ENCODE measurements at regions not wholly inside any gene's neighbourhood (a gene's known extent, or its start where the extent isn't known, plus 50 kb on each side); places are given as distances from the start of the nearest gene placed in this dataset.

DNA sequence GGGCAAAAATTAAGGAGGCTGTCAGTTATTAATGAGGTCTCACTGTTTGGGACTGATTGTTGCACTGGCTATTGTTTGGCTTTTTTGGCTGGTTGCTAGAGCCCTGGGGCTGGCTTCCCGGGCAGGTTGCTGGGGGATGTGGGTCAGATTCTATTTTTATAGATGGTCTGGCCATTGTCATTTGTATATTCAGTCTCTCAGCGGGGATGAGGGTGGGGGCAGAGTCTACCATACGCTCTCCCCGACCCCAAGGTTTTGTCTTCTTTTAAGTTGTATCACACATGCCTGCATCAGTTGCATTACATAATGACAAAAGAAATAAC, 84.3 kb upstream of the GRB10 start:
- Mint-ChIP-seq H3K27ac (ENCODE audit: unreplicated experiment) (no peak overlapping the region), H3K27me3 (ENCODE audit: low read depth, unreplicated experiment) (peaks cover 1% of the 10 kb centered on the region), H3K36me3 (ENCODE audit: low read depth, unreplicated experiment) (no peaks in the 10 kb centered on the region), H3K9me3 (ENCODE audit: unreplicated experiment) (peaks cover 3% of the 10 kb centered on the region), H3K4me3 (ENCODE audit: unreplicated experiment) (no peak overlapping the region), H3K4me1 (ENCODE audit: low read depth, unreplicated experiment) (peaks cover 11% of the 10 kb centered on the region)
- Histone ChIP-seq H3K9ac (ENCODE audit: low read length) (no peak overlapping the region), H3K27ac (ENCODE audit: low read depth, low read length) (no peak overlapping the region), H3K4me2 (ENCODE audit: low read length) (no peak overlapping the region), H4K20me1 (ENCODE audit: insufficient read depth, low read length) (no peaks in the 10 kb centered on the region), H3K4me1 (ENCODE audit: insufficient read depth, low read length) (peaks cover 17% of the 10 kb centered on the region), H3K79me2 (ENCODE audit: insufficient read depth, low read length) (no peaks in the 10 kb centered on the region), H3K36me3 (ENCODE audit: insufficient read depth, low read length) (no peaks in the 10 kb centered on the region), H3K9me3 (ENCODE audit: insufficient read depth, low read depth, low read length) (no peaks in the 10 kb centered on the region), H2AFZ (ENCODE audit: low read depth, low read length) (no peak overlapping the region), H3K4me3 (ENCODE audit: insufficient read depth, low read depth, low read length) (no peak overlapping the region), H3K27me3 (ENCODE audit: insufficient read depth, low read length) (no peaks in the 10 kb centered on the region)
- DNase-seq (ENCODE audit: low read depth) (no peak), FAIRE-seq (no peak)
- TF ChIP-seq, protein P1, sequence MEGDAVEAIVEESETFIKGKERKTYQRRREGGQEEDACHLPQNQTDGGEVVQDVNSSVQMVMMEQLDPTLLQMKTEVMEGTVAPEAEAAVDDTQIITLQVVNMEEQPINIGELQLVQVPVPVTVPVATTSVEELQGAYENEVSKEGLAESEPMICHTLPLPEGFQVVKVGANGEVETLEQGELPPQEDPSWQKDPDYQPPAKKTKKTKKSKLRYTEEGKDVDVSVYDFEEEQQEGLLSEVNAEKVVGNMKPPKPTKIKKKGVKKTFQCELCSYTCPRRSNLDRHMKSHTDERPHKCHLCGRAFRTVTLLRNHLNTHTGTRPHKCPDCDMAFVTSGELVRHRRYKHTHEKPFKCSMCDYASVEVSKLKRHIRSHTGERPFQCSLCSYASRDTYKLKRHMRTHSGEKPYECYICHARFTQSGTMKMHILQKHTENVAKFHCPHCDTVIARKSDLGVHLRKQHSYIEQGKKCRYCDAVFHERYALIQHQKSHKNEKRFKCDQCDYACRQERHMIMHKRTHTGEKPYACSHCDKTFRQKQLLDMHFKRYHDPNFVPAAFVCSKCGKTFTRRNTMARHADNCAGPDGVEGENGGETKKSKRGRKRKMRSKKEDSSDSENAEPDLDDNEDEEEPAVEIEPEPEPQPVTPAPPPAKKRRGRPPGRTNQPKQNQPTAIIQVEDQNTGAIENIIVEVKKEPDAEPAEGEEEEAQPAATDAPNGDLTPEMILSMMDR (IDR thresholded peaks at IDR 0.05; ENCODE audit: insufficient read depth, low read depth, low read length), result no peak
- no peak for TF ChIP-seq EZH2 (IDR thresholded peaks at IDR 0.05; ENCODE audit: insufficient read depth, low read length)

DNA sequence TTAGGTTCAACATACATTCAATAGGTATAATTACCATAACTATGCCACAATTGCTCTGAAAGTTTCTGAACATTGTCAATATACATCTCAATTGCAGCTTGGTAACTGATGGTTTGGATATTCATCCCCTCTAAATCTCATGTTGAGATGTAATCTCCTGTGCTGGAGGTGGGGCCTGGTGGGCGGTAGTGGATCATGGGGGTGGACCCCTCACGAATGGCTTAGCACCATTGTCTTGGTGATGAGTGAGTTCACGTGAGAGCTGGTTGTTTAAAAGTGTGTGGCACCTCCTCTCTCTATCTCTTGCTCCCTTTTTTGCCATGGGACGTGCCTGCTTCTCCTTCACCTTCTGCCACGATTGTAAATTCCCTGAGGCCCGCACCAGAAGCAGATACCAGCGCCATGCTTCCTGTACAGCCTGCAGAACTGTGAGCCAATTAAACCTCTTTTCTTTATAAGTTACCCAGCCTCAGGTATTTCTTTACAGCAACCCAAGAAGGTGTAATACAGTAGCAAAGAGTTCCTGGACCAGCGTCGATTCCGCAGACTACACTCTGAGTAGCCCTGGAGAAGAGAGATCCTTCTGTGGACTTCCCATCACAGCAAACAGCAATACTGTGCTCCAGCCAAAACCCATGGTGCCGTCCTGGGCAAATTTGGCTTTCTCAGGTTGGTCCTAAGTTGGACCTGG, 83.8 kb upstream of the GRB10 start:
- Mint-ChIP-seq H3K9me3 (ENCODE audit: unreplicated experiment) (peaks cover 3% of the 10 kb centered on the region), H3K4me1 (ENCODE audit: low read depth, unreplicated experiment) (peaks cover 11% of the 10 kb centered on the region), H3K36me3 (ENCODE audit: low read depth, unreplicated experiment) (no peaks in the 10 kb centered on the region), H3K4me3 (ENCODE audit: unreplicated experiment) (no peak overlapping the region), H3K27me3 (ENCODE audit: low read depth, unreplicated experiment) (peaks cover 1% of the 10 kb centered on the region), H3K27ac (ENCODE audit: unreplicated experiment) (no peak overlapping the region)
- Histone ChIP-seq H3K4me3 (ENCODE audit: insufficient read depth, low read depth, low read length) (no peak overlapping the region), H3K9ac (ENCODE audit: low read length) (no peak overlapping the region), H3K27me3 (ENCODE audit: insufficient read depth, low read length) (no peaks in the 10 kb centered on the region), H2AFZ (ENCODE audit: low read depth, low read length) (no peak overlapping the region), H3K9me3 (ENCODE audit: insufficient read depth, low read depth, low read length) (no peaks in the 10 kb centered on the region), H3K79me2 (ENCODE audit: insufficient read depth, low read length) (no peaks in the 10 kb centered on the region), H4K20me1 (ENCODE audit: insufficient read depth, low read length) (no peaks in the 10 kb centered on the region), H3K4me2 (ENCODE audit: low read length) (no peak overlapping the region), H3K27ac (ENCODE audit: low read depth, low read length) (no peak overlapping the region), H3K36me3 (ENCODE audit: insufficient read depth, low read length) (no peaks in the 10 kb centered on the region), H3K4me1 (ENCODE audit: insufficient read depth, low read length) (peaks cover 17% of the 10 kb centered on the region)
- no peak for DNase-seq (ENCODE audit: low read depth)
- no peak for TF ChIP-seq EZH2 (IDR thresholded peaks at IDR 0.05; ENCODE audit: insufficient read depth, low read length)
- FAIRE-seq, result no peak

DNA sequence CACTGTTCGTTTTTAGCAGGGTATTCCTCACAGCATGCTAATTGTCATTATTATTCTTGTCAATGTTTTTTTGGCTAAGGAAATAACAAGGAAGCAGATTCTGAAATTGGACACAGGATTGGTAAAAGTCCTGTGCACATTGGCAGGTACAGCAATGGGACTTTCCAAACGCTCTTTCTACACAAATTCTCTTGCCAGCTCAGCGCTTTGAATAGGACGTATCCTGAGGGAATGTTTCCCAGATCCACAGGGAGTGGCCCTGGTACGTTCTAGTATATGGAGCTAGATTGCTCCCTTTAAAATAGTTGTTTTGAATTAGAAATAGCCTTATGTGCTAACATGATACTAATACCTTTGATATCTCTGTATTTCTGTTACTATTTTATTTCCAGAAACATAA, 82.8 kb upstream of the GRB10 start:
- Histone ChIP-seq H4K20me1 (ENCODE audit: insufficient read depth, low read length) (no peaks in the 10 kb centered on the region), H3K27ac (ENCODE audit: low read depth, low read length) (no peak overlapping the region), H3K4me2 (ENCODE audit: low read length) (no peak overlapping the region), H3K4me3 (ENCODE audit: insufficient read depth, low read depth, low read length) (no peak overlapping the region), H3K9me3 (ENCODE audit: insufficient read depth, low read depth, low read length) (no peaks in the 10 kb centered on the region), H3K27me3 (ENCODE audit: insufficient read depth, low read length) (no peaks in the 10 kb centered on the region), H3K9ac (ENCODE audit: low read length) (no peak overlapping the region), H3K36me3 (ENCODE audit: insufficient read depth, low read length) (no peaks in the 10 kb centered on the region), H2AFZ (ENCODE audit: low read depth, low read length) (no peak overlapping the region), H3K79me2 (ENCODE audit: insufficient read depth, low read length) (no peaks in the 10 kb centered on the region), H3K4me1 (ENCODE audit: insufficient read depth, low read length) (peaks cover 17% of the 10 kb centered on the region)
- DNase-seq (ENCODE audit: low read depth) (no peak), FAIRE-seq (no peak)
- no peaks in the 10 kb centered on the region for H3K36me3 Mint-ChIP-seq (ENCODE audit: low read depth, unreplicated experiment)
- H3K4me1 Mint-ChIP-seq (ENCODE audit: low read depth, unreplicated experiment), result peaks cover 11% of the 10 kb centered on the region
- H3K27ac Mint-ChIP-seq (ENCODE audit: unreplicated experiment), result no peak overlapping the region
- no peak overlapping the region for H3K4me3 Mint-ChIP-seq (ENCODE audit: unreplicated experiment)
- peaks cover 5% of the 10 kb centered on the region for H3K9me3 Mint-ChIP-seq (ENCODE audit: unreplicated experiment)
- no peak for TF ChIP-seq EZH2 (IDR thresholded peaks at IDR 0.05; ENCODE audit: insufficient read depth, low read length)
- TF ChIP-seq, protein P1 (IDR thresholded peaks at IDR 0.05; ENCODE audit: insufficient read depth, low read depth, low read length), result no peak
- peaks cover 8% of the 10 kb centered on the region for H3K27me3 Mint-ChIP-seq (ENCODE audit: low read depth, unreplicated experiment)
